CD4-positive, alpha-beta T cell (primary cell): ENCODE measurements at regions not wholly inside any gene's neighbourhood (a gene's known extent, or its start where the extent isn't known, plus 50 kb on each side); places are given as distances from the start of the nearest gene placed in this dataset.

Experiments used
- ATAC-seq: fragments of 200-7000 bp; cut with Tn5 transposase; one replicate; pipeline ENCODE4 v1.10.0; 2022; ENCODE audit warnings: mild to moderate bottlenecking; ENCODE audit not compliant: poor library complexity
- CTCF ChIA-PET: fragments of 350-600 bp; sonication (Branson Sonifier 250); formaldehyde crosslinking; loops from one replicate; lab custom pipeline; 2021; ENCODE audit warnings: antibody characterized with exemption, inconsistent platforms; lab: Charles Lee
- POLR2A ChIA-PET: fragments of 350-600 bp; sonication (Branson Sonifier 250); formaldehyde crosslinking; loops from one replicate; lab custom pipeline; 2021; ENCODE audit warnings: antibody characterized with exemption, inconsistent platforms; lab: Charles Lee
- DNase-seq, 14 experiments: peaks; one replicate each; pipeline ENCODE4 v3.0.0-alpha.2; 2013 to 2020; ENCODE audit warnings: mixed read lengths in 2 of 14
- H3K27ac ChIP-seq, 2 donors: one replicate each; pipeline versions ENCODE4 v1.5.1 to v1.7.0; 2013; ENCODE audit warnings: low read length in 2 of 2, low read depth in 1 of 2, mild to moderate bottlenecking in 1 of 2
- H3K27me3 ChIP-seq, 2 experiments: 1 replicate in 1 of 2; 2 replicates in 1 of 2; pipeline versions ENCODE4 v1.6.1 to v1.7.0; 2013; ENCODE audit warnings: low read length in 2 of 2, control low read depth in 1 of 2, mild to moderate bottlenecking in 1 of 2, moderate library complexity in 1 of 2; ENCODE audit not compliant: insufficient read depth in 2 of 2, control insufficient read depth in 1 of 2
- H3K36me3 ChIP-seq: one replicate; pipeline ENCODE4 v1.6.1; 2013; ENCODE audit warnings: low read length, control low read depth; ENCODE audit not compliant: insufficient read depth
- H3K4me1 ChIP-seq: one replicate; pipeline ENCODE4 v1.6.1; 2013; ENCODE audit warnings: low read length, control low read depth; ENCODE audit not compliant: insufficient read depth
- H3K4me3 ChIP-seq: one replicate; pipeline ENCODE4 v1.5.1; 2013; ENCODE audit warnings: mild to moderate bottlenecking, low read length, moderate library complexity
- H3K9me3 ChIP-seq, 2 experiments: 1 replicate in 1 of 2; 2 replicates in 1 of 2; pipeline versions ENCODE4 v1.6.1 to v1.7.0; 2013; ENCODE audit warnings: low read length in 2 of 2, mild to moderate bottlenecking in 2 of 2, control low read depth in 1 of 2, moderate library complexity in 1 of 2; ENCODE audit not compliant: control insufficient read depth in 1 of 2, insufficient read depth in 1 of 2
- H3K27ac Mint-ChIP-seq: one replicate; pipeline ENCODE4 v1.8.0; 2020; ENCODE audit warnings: mixed read lengths
- H3K27me3 Mint-ChIP-seq: one replicate; pipeline ENCODE4 v1.8.0; 2021; ENCODE audit warnings: mixed read lengths
- H3K36me3 Mint-ChIP-seq: one replicate; pipeline ENCODE4 v1.8.0; 2021; ENCODE audit warnings: low read depth, mixed read lengths
- H3K4me1 Mint-ChIP-seq: one replicate; pipeline ENCODE4 v1.8.0; 2021; ENCODE audit warnings: low read depth, mixed read lengths
- H3K4me3 Mint-ChIP-seq: one replicate; pipeline ENCODE4 v1.8.0; 2020; ENCODE audit warnings: mild to moderate bottlenecking, mixed read lengths
- H3K9me3 Mint-ChIP-seq: one replicate; pipeline ENCODE4 v1.8.0; 2020; ENCODE audit warnings: mixed read lengths
- intact Hi-C, 2 experiments: fragments of 100-400 bp; cut with DNase I in 1 of 2; cut with micrococcal nuclease in 1 of 2; formaldehyde crosslinking; loops; one replicate each; pipeline versions ENCODE4 v1.15.1 to v1.9.0; 2023 to 2025; cut with DNase I, micrococcal nuclease
- TF ChIP-seq, protein P1 (sequence below): fragments of 200-600 bp; IDR thresholded peaks from one replicate; pipeline ENCODE4 v1.8.0; 2022; ENCODE audit warnings: antibody characterized with exemption, mild to moderate bottlenecking

- Mint-ChIP-seq H3K4me1 (no peaks in the 10 kb centered on the region), H3K4me3 (no peak overlapping the region), H3K9me3 (peaks cover 9% of the 10 kb centered on the region), H3K27me3 (no peaks in the 10 kb centered on the region), H3K27ac (no peak overlapping the region), H3K36me3 (no peaks in the 10 kb centered on the region)
- TF ChIP-seq, protein P1, sequence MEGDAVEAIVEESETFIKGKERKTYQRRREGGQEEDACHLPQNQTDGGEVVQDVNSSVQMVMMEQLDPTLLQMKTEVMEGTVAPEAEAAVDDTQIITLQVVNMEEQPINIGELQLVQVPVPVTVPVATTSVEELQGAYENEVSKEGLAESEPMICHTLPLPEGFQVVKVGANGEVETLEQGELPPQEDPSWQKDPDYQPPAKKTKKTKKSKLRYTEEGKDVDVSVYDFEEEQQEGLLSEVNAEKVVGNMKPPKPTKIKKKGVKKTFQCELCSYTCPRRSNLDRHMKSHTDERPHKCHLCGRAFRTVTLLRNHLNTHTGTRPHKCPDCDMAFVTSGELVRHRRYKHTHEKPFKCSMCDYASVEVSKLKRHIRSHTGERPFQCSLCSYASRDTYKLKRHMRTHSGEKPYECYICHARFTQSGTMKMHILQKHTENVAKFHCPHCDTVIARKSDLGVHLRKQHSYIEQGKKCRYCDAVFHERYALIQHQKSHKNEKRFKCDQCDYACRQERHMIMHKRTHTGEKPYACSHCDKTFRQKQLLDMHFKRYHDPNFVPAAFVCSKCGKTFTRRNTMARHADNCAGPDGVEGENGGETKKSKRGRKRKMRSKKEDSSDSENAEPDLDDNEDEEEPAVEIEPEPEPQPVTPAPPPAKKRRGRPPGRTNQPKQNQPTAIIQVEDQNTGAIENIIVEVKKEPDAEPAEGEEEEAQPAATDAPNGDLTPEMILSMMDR = no peak
- H3K27me3 ChIP-seq = no peaks in the 10 kb centered on the region
- DNase-seq = no peak
- ChIA-PET POLR2A (no interaction called here), CTCF (no interaction called here)
- no peak overlapping the region for H3K4me3 ChIP-seq
- H3K9me3 ChIP-seq = peaks cover 6 to 7% of the 10 kb centered on the region in 2 experiments
- no peak overlapping the region for H3K27ac ChIP-seq
- ATAC-seq = no peak
- intact Hi-C loops = no loop called here
- no peaks in the 10 kb centered on the region for H3K36me3 ChIP-seq
- H3K4me1 ChIP-seq = no peaks in the 10 kb centered on the region
Measured at GRCh38 chr5:62681117-62681850, 102.7 kb downstream of the LRRC70 start.

GRCh38 chr5:62680121-62680520 lies 101.5 kb downstream of the LRRC70 start:
- H3K4me3 Mint-ChIP-seq = no peak overlapping the region
- no peak overlapping the region for H3K4me3 ChIP-seq

More at GRCh38 chr5:62680121-62680520, 101.5 kb downstream of the LRRC70 start:
- Mint-ChIP-seq H3K36me3 (no peaks in the 10 kb centered on the region), H3K27me3 (no peaks in the 10 kb centered on the region), H3K27ac (no peak overlapping the region), H3K4me1 (no peaks in the 10 kb centered on the region), H3K9me3 (peaks cover 9% of the 10 kb centered on the region)
- intact Hi-C loops = no loop called here
- ChIA-PET POLR2A (no interaction called here), CTCF (no interaction called here)
- H3K4me1 ChIP-seq = no peaks in the 10 kb centered on the region
- H3K9me3 ChIP-seq = peaks cover 6 to 7% of the 10 kb centered on the region in 2 experiments
- H3K27ac ChIP-seq = no peak overlapping the region
- TF ChIP-seq, protein P1 = no peak
- ATAC-seq (no peak), DNase-seq (no peak)
- no peaks in the 10 kb centered on the region for H3K36me3 ChIP-seq
- H3K27me3 ChIP-seq = no peaks in the 10 kb centered on the region
